Right lobe of liver (tissue), 4 donors: ENCODE measurements at regions not wholly inside any gene's neighbourhood (a gene's known extent, or its start where the extent isn't known, plus 50 kb on each side); places are given as distances from the start of the nearest gene placed in this dataset.

Experiments
- POLR2A ChIP-seq: fragments of 450-650 bp; IDR thresholded peaks from one replicate; pipeline ENCODE4 v1.6.1; 2017; ENCODE audit warnings: antibody characterized with exemption, mild to moderate bottlenecking
- TF ChIP-seq, protein P1 (sequence below), 4 donors: fragments of 200-600 bp in 3 of 4; fragments of 450-650 bp in 1 of 4; IDR thresholded peaks; one replicate each; pipeline versions ENCODE4 v1.5.1 to v1.8.0; 2016 to 2022; ENCODE audit warnings: antibody characterized with exemption in 4 of 4, mild to moderate bottlenecking in 2 of 4
- donor health status: DM: no; HTN: no; CAD: no.
- donor health status: DM: no; HTN: no; CAD: no.
- donor health status: DM: no; HTN: yes; CAD: no.

DNA sequence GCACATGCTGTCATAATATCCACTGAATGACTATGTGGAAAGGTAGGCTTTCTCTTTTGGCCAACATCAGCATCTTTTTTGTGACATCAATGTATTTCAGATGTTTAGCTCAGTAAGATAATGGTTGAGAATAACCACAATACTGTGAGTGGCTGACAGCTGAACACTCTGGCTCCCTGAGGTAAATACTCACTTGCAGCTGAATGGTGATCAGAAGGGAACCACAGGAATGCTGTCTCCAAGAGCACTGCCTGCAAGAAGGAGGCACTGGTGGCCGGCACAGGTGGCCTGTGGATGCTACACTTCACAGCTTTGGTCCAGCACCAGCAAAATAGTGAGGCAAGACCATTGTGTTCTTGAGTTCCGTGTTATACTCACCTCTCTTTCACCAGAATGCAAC is 118.7 kb upstream of the PPM1J start:
- TF ChIP-seq, protein P1, sequence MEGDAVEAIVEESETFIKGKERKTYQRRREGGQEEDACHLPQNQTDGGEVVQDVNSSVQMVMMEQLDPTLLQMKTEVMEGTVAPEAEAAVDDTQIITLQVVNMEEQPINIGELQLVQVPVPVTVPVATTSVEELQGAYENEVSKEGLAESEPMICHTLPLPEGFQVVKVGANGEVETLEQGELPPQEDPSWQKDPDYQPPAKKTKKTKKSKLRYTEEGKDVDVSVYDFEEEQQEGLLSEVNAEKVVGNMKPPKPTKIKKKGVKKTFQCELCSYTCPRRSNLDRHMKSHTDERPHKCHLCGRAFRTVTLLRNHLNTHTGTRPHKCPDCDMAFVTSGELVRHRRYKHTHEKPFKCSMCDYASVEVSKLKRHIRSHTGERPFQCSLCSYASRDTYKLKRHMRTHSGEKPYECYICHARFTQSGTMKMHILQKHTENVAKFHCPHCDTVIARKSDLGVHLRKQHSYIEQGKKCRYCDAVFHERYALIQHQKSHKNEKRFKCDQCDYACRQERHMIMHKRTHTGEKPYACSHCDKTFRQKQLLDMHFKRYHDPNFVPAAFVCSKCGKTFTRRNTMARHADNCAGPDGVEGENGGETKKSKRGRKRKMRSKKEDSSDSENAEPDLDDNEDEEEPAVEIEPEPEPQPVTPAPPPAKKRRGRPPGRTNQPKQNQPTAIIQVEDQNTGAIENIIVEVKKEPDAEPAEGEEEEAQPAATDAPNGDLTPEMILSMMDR (IDR thresholded peaks at IDR 0.05): no peak
- no peak for TF ChIP-seq POLR2A
